ENCODE measurements at regions not wholly inside any gene's neighbourhood (a gene's known extent, or its start where the extent isn't known, plus 50 kb on each side); places are given as distances from the start of the nearest gene placed in this dataset.

DNA sequence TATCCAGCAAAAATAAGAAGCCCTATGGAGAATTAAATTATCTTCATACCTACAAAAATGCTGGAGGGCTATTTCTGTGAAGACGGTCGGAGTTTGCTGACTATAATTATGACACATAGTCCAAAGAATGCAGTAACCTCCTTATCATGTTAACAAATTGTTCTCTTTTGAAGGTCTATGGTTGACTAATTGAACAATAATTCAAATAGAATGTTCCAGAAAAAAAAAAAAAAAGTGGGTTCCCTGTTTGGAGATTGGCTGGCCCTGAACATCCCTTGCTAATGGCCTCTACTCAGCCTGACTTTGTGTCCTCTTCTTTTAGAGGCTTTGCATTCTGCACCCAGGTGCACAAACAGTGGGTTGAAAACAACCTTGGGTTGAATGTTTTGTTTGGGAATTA is 82.8 kb upstream of the CCBE1 start:
- TF ChIP-seq, protein P1, sequence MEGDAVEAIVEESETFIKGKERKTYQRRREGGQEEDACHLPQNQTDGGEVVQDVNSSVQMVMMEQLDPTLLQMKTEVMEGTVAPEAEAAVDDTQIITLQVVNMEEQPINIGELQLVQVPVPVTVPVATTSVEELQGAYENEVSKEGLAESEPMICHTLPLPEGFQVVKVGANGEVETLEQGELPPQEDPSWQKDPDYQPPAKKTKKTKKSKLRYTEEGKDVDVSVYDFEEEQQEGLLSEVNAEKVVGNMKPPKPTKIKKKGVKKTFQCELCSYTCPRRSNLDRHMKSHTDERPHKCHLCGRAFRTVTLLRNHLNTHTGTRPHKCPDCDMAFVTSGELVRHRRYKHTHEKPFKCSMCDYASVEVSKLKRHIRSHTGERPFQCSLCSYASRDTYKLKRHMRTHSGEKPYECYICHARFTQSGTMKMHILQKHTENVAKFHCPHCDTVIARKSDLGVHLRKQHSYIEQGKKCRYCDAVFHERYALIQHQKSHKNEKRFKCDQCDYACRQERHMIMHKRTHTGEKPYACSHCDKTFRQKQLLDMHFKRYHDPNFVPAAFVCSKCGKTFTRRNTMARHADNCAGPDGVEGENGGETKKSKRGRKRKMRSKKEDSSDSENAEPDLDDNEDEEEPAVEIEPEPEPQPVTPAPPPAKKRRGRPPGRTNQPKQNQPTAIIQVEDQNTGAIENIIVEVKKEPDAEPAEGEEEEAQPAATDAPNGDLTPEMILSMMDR (conservative IDR thresholded peaks at IDR 0.05; ENCODE audit: low read length), result no peak
- TF ChIP-seq EZH2phosphoT487 (IDR thresholded peaks at IDR 0.05; ENCODE audit: borderline replicate concordance), result no peak

Data from Loucy (cell line).